NCI-H1694 (cell line): ENCODE measurements at regions not wholly inside any gene's neighbourhood (a gene's known extent, or its start where the extent isn't known, plus 50 kb on each side); places are given as distances from the start of the nearest gene placed in this dataset.
"Not testable (repeated sequence)": the region's sequence is repeated elsewhere in the genome, so short reads cannot be mapped to it uniquely, and the experiment has no call there.

Experiments
- DNase-seq: peaks from one replicate; lab custom pipeline; 2025; lab: John Stamatoyannopoulos, UW

GRCh38 chr2:167749016-167749415 is 498.4 kb downstream of the STK39 start:
- DNase-seq = no peak

- DNase-seq = no peak
Measured at GRCh38 chr2:167748536-167748935, 498.9 kb downstream of the STK39 start.

- no peak for DNase-seq
Measured at GRCh38 chr2:167745667-167746066, 501.7 kb downstream of the STK39 start.

- not testable (repeated sequence) for DNase-seq
Measured at GRCh38 chr2:167739921-167740320, 507.5 kb downstream of the STK39 start.

- no peak for DNase-seq
Measured at GRCh38 chr2:167733747-167734146, 513.6 kb downstream of the STK39 start.

- DNase-seq = no peak
Measured at GRCh38 chr2:167732326-167732725, 515.1 kb downstream of the STK39 start.

GRCh38 chr2:167729911-167730310 is 517.5 kb downstream of the STK39 start:
- DNase-seq = no peak

- DNase-seq = no peak
Measured at GRCh38 chr2:167726788-167727187, 520.6 kb downstream of the STK39 start.

- DNase-seq = no peak
Measured at GRCh38 chr2:167721593-167721992, 525.8 kb downstream of the STK39 start.

- DNase-seq = no peak
Measured at GRCh38 chr2:167719410-167719809, 528.0 kb downstream of the STK39 start.

GRCh38 chr2:167718560-167718959 is 528.8 kb downstream of the STK39 start:
- no peak for DNase-seq

- DNase-seq = no peak
Measured at GRCh38 chr2:167715932-167716331, 531.5 kb downstream of the STK39 start.

GRCh38 chr2:167715498-167715897 is 531.9 kb downstream of the STK39 start:
- DNase-seq = not testable (repeated sequence)

GRCh38 chr2:167712275-167712674 is 535.1 kb downstream of the STK39 start:
- no peak for DNase-seq

- no peak for DNase-seq
Measured at GRCh38 chr2:167708998-167709397, 538.4 kb downstream of the STK39 start.

- no peak for DNase-seq
Measured at GRCh38 chr2:167706800-167707199, 540.6 kb downstream of the STK39 start.

GRCh38 chr2:167703441-167703840 is 544.0 kb downstream of the STK39 start:
- no peak for DNase-seq

GRCh38 chr2:167702227-167702626 is 545.2 kb downstream of the STK39 start:
- DNase-seq = no peak

GRCh38 chr2:167701651-167702050 is 545.7 kb downstream of the STK39 start:
- DNase-seq = no peak

GRCh38 chr2:167697948-167698347 is 549.4 kb downstream of the STK39 start:
- DNase-seq = no peak

GRCh38 chr2:167697194-167697593 is 550.2 kb downstream of the STK39 start:
- no peak for DNase-seq

- DNase-seq = no peak
Measured at GRCh38 chr2:167692936-167693335, 554.5 kb downstream of the STK39 start.

GRCh38 chr2:167692191-167692590 is 555.2 kb downstream of the STK39 start:
- DNase-seq = no peak

- DNase-seq = no peak
Measured at GRCh38 chr2:167689444-167689843, 558.0 kb downstream of the STK39 start.

GRCh38 chr2:167686691-167687090 is 560.7 kb downstream of the STK39 start:
- DNase-seq = no peak
